Activated T-cell treated with anti-CD3 and anti-CD28 coated beads for 48 hours (primary cell): ENCODE measurements at regions not wholly inside any gene's neighbourhood (a gene's known extent, or its start where the extent isn't known, plus 50 kb on each side); places are given as distances from the start of the nearest gene placed in this dataset.
"Not testable (repeated sequence)": the region's sequence is repeated elsewhere in the genome, so short reads cannot be mapped to it uniquely, and the experiment has no call there.

Source experiments
- DNase-seq: peaks from one replicate; pipeline ENCODE4 v3.0.0-alpha.2; 2020; ENCODE audit warnings: low read depth

- no peak for DNase-seq
Measured at GRCh38 chr6:11409371-11409770, 128.2 kb upstream of the TMEM170B start.

DNA sequence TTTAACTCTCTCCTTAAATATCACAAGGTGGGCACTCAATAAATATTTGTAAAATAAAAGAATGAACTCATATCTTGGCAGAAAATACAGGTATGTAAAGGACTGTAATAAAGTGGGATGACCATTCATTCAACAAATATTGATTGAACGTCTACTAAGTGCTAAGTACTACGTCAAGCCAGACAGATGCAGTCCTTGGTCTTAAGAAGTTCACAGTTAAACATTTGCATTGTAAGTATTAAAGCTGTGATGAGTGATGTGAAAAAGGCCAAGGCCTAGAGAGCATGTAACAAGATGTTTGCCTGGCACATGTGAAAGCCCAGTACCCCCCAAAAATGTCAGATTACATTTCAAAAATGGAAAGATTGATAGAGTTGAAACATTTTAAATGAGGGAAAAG lies 130.1 kb upstream of the TMEM170B start:
- DNase-seq = no peak

DNA sequence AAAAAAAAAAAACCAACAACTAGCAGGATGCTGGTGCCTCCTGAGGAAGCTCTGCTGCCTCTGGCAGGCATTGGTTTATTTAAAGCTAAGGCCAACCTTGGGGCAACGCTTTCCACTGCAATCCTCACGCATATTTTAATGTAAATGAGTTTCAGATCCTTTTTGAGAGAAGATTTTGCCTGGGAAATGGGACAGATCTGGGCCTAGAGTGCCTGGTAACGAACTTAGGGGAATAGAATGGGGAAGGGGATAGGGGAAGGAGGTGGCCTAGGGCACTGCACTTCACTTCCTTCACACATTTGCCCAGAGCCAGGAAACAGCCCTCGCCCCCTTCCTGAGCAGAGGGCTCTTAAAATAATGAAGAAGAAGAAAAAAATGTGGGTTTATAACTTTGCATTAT lies 132.7 kb upstream of the TMEM170B start:
- no peak for DNase-seq

DNA sequence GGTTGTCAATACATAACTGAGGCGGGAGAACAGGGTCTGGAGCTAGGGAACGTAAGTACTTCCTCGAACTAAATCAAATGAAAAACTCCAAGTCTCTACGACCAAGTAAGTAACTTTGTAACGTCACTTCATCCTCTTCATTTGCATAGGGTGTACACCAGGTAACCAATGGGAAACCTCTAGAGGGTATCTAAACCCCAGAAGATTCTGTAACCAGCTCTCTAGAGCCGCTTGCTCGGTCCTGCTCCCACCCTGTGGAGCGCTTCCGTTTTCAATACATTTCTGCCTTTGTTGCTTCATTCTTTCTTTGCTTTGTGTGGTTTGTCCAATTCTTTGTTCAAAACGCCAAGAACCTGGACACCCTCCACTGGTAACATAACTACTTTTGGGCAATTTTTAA lies 133.5 kb upstream of the TMEM170B start:
- DNase-seq = no peak

DNA sequence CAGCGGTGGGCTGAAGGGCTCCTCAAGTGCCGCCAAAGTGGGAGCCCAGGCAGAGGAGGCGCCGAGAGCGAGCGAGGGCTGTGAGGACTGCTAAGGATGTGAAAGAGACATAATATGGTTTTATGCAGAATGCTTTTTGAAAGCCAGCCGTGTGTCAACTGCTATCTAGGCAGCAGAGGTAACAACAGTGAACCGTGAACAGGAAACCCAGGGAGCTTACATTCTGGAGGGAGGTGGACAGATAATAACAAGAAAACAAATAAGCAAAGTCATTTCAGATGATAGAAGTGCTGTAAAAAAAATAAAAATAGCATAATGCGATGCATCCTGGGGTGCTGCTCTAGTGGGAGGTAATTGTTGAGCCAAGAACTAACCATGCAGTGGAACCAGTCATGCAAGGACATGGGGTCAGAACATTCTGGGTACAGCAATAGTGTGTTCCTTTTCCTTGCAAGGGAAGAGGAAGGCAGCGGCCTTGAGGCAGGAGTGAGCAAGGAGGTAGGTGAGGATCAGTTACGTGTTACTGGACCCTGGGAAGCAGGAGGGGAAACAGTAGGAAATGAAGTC lies 134.4 kb upstream of the TMEM170B start:
- no peak for DNase-seq

GRCh38 chr6:11402581-11402980 lies 135.0 kb upstream of the TMEM170B start:
- DNase-seq = not testable (repeated sequence)

GRCh38 chr6:11401954-11402353 lies 135.6 kb upstream of the TMEM170B start:
- DNase-seq = not testable (repeated sequence)

DNA sequence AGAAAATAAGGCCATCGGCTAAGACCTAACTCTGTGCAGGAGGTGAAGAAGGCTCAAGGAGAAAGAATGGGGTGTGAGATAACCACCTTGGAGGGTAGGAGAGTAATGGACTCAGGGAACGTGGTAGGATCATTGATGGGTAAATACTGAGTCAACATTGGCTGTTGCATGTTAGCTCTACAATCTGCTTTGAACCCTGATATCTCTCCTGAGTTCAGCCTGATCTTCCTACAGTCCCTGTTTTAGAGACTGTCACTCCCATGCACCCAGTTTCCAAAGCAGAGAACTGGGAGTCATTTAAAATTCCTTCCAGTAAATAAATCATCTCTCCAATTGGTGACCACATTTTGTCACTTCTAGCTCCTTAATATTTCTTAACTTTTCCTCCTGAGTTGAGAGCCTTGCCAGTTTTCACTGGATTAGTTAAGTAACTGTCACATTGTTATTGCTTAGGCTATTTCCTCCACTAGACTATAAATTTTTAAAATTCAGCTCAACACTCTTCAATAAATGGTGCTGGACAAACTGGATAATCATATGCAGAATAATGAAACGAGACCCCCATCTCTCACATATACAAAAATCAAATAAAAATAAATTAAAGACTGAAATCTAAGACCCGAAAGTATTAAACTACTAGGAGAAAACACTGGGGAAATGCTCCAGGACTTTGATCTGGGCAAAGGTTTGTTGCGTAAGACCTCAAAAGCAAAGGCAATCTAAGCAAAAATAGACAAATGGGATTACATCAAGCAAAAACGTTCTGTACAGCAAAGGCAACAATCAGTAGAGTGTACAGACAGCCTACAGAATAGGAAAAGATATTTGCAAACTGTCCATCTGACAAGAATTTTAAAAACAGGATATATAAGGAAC lies 138.9 kb upstream of the TMEM170B start:
- no peak for DNase-seq

- no peak for DNase-seq
Measured at GRCh38 chr6:11397622-11398450, 139.7 kb upstream of the TMEM170B start.

- no peak for DNase-seq
Measured at GRCh38 chr6:11396860-11397259, 140.7 kb upstream of the TMEM170B start.

GRCh38 chr6:11393713-11394627 lies 143.6 kb upstream of the TMEM170B start:
- DNase-seq = no peak

DNA sequence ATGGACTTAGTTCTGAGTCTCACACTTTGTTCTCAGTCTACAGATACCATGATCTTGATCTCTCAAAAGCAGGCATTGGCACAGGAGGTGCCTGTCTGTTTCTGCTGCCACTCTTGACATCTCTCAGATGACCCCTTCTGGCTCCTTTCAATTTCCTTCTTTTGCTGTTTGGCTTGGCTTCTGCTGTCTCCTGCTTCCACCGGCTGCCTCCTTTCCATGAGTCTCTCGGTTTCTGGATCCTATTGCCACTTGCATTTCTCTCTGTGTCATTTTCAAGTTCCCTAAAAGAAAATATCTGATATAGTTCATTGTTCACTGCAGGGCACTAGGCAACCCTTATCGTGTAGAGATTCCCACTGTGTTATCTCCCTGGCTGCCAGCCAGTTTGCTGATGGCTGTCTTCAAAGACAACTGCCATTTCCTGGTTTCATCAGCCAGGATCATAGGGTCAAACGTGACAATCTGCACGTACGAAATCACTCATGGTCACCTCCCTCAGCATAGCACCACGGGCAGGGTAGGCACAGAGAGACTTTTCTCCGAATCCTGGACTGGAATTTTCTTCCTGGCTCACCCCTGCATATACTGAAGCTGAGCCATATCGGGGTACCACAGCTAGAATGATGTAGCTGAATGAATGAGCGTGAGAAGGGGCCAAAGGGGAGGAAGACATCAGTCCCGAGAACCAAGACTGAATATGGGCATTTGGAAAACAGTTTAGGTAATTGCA lies 144.6 kb upstream of the TMEM170B start:
- no peak for DNase-seq

DNA sequence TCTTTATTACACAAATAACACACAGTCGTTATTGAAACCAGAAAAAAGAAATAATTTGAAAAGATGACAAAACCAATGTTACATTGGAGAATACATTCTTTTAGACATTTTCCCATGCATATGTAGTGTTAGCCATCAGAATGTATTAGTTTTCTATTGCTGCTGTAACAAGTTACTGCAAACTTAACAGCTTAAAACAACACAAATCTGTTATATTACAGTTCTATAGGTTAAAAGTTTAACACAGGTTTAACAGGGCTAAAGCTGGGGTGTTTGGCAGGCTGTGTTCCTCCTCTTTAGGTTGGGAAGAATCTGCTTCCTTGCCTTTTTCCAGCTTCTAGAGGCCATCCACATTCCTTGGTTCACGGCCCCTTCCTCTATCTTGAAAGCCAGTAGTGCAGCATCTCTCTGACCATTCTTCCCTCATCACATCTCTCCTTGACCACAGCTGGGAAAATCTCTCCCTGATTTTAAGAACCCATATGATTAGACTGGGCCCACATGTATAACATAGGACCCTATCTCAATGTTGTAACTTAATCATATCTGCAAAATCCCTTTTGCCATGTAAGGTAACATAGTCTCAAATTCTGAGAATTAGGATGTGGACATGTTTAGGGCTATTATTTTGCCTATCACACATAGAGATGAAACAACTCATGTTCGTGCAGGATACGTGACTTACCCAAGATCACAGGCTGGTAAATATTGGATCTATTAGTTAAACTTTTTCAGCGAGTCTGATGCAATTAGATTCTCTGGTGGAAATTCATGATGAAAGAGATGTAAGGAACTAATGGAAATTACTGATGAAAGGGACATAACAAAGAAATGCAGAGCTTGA lies 145.4 kb upstream of the TMEM170B start:
- no peak for DNase-seq

- no peak for DNase-seq
Measured at GRCh38 chr6:11389977-11390376, 147.6 kb upstream of the TMEM170B start.

DNA sequence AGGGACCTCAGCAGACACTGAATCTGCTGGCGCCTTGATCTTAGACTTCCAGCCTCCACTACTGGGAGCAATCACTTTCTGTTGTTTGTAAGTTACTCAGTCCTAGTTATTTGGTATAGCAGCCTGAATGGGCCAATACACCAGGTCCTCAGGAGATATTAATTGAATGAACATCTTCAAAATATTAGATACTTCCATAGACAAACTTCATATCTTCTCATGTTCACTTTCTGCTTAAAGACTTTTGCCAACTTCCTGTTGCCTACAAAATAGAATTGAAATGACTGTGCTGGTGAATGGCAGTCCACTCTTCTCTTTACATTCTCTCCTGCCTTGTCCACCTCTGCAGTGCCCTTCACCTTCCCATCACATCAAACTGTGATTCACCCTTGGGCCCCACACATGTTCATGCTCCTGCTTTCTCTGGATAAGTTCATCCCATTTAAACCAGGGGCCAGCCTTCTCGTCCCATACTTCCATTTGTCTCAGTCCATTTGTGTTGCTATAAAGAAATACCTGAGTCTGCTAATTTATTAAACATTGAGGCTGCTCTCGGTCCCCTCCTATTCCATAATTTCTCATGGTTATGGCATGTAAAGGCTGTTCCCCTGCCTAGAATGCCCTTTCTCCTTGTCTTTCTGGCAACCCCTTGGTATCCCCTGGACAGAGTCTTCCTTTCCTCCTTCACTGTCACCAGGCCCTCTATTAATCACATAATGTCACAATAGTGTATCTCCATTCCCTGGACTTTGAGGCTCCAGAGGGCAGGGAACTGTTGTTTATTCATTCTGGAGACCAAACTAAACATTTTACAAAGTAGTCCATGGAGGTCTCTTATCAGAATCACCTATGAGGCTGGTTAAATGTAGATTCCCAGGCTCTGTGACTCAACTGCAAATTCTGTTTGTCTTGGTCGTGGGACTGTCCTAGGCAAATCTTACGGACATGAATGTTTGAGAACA lies 148.3 kb upstream of the TMEM170B start:
- no peak for DNase-seq

GRCh38 chr6:11387707-11388430 lies 149.7 kb upstream of the TMEM170B start:
- no peak for DNase-seq

DNA sequence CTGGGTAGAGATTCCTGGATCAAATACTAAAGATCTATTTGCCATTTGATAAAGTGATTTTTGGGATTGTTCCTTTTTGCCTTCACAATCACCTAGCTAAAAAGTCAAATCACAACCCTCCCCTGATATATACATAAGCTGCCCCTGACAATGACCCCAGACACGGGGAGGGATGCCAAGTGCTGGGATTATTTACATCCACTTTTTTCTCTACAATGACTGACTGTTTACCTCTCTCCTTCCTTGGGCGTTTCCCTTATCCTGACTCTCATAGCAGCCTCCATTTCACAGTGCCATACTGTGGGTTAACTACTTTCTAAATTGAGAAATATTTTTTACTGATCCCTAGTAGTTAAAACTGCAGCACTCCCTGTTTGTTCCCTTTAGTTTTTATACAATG lies 150.8 kb upstream of the TMEM170B start:
- no peak for DNase-seq

- no peak for DNase-seq
Measured at GRCh38 chr6:11386323-11386722, 151.2 kb upstream of the TMEM170B start.
